CD4-positive, alpha-beta T cell (primary cell): ENCODE measurements at regions not wholly inside any gene's neighbourhood (a gene's known extent, or its start where the extent isn't known, plus 50 kb on each side); places are given as distances from the start of the nearest gene placed in this dataset.

Experiments
- ATAC-seq: fragments of 200-7000 bp; cut with Tn5 transposase; one replicate; pipeline ENCODE4 v1.10.0; 2022; ENCODE audit warnings: mild to moderate bottlenecking; ENCODE audit not compliant: poor library complexity
- CTCF ChIA-PET: fragments of 350-600 bp; sonication (Branson Sonifier 250); formaldehyde crosslinking; loops from one replicate; lab custom pipeline; 2021; ENCODE audit warnings: antibody characterized with exemption, inconsistent platforms; lab: Charles Lee
- POLR2A ChIA-PET: fragments of 350-600 bp; sonication (Branson Sonifier 250); formaldehyde crosslinking; loops from one replicate; lab custom pipeline; 2021; ENCODE audit warnings: antibody characterized with exemption, inconsistent platforms; lab: Charles Lee
- DNase-seq, 14 experiments: peaks; one replicate each; pipeline ENCODE4 v3.0.0-alpha.2; 2013 to 2020; ENCODE audit warnings: mixed read lengths in 2 of 14
- H3K27ac ChIP-seq, 2 donors: one replicate each; pipeline versions ENCODE4 v1.5.1 to v1.7.0; 2013; ENCODE audit warnings: low read length in 2 of 2, low read depth in 1 of 2, mild to moderate bottlenecking in 1 of 2
- H3K27me3 ChIP-seq, 2 experiments: 1 replicate in 1 of 2; 2 replicates in 1 of 2; pipeline versions ENCODE4 v1.6.1 to v1.7.0; 2013; ENCODE audit warnings: low read length in 2 of 2, control low read depth in 1 of 2, mild to moderate bottlenecking in 1 of 2, moderate library complexity in 1 of 2; ENCODE audit not compliant: insufficient read depth in 2 of 2, control insufficient read depth in 1 of 2
- H3K36me3 ChIP-seq: one replicate; pipeline ENCODE4 v1.6.1; 2013; ENCODE audit warnings: low read length, control low read depth; ENCODE audit not compliant: insufficient read depth
- H3K4me1 ChIP-seq: one replicate; pipeline ENCODE4 v1.6.1; 2013; ENCODE audit warnings: low read length, control low read depth; ENCODE audit not compliant: insufficient read depth
- H3K4me3 ChIP-seq: one replicate; pipeline ENCODE4 v1.5.1; 2013; ENCODE audit warnings: mild to moderate bottlenecking, low read length, moderate library complexity
- H3K9me3 ChIP-seq, 2 experiments: 1 replicate in 1 of 2; 2 replicates in 1 of 2; pipeline versions ENCODE4 v1.6.1 to v1.7.0; 2013; ENCODE audit warnings: low read length in 2 of 2, mild to moderate bottlenecking in 2 of 2, control low read depth in 1 of 2, moderate library complexity in 1 of 2; ENCODE audit not compliant: control insufficient read depth in 1 of 2, insufficient read depth in 1 of 2
- H3K27ac Mint-ChIP-seq: one replicate; pipeline ENCODE4 v1.8.0; 2020; ENCODE audit warnings: mixed read lengths
- H3K27me3 Mint-ChIP-seq: one replicate; pipeline ENCODE4 v1.8.0; 2021; ENCODE audit warnings: mixed read lengths
- H3K36me3 Mint-ChIP-seq: one replicate; pipeline ENCODE4 v1.8.0; 2021; ENCODE audit warnings: low read depth, mixed read lengths
- H3K4me1 Mint-ChIP-seq: one replicate; pipeline ENCODE4 v1.8.0; 2021; ENCODE audit warnings: low read depth, mixed read lengths
- H3K4me3 Mint-ChIP-seq: one replicate; pipeline ENCODE4 v1.8.0; 2020; ENCODE audit warnings: mild to moderate bottlenecking, mixed read lengths
- H3K9me3 Mint-ChIP-seq: one replicate; pipeline ENCODE4 v1.8.0; 2020; ENCODE audit warnings: mixed read lengths
- CTCF ChIP-seq: fragments of 200-600 bp; IDR thresholded peaks from one replicate; pipeline ENCODE4 v1.8.0; 2022; ENCODE audit warnings: antibody characterized with exemption, mild to moderate bottlenecking
- intact Hi-C, 2 experiments: fragments of 100-400 bp; cut with DNase I in 1 of 2; cut with micrococcal nuclease in 1 of 2; formaldehyde crosslinking; loops; one replicate each; pipeline versions ENCODE4 v1.15.1 to v1.9.0; 2023 to 2025; cut with DNase I, micrococcal nuclease

- no peak for DNase-seq
- Histone ChIP-seq H3K4me1 (no peaks in the 10 kb centered on the region), H3K36me3 (no peaks in the 10 kb centered on the region), H3K27me3 (no peaks in the 10 kb centered on the region), H3K27ac (no peak overlapping the region), H3K4me3 (no peak overlapping the region), H3K9me3 (no peaks in the 10 kb centered on the region)
- no peak for ATAC-seq
- Mint-ChIP-seq H3K4me3 (no peak overlapping the region), H3K27me3 (peaks cover 8% of the 10 kb centered on the region), H3K27ac (no peak overlapping the region), H3K4me1 (no peaks in the 10 kb centered on the region), H3K9me3 (no peaks in the 10 kb centered on the region), H3K36me3 (no peaks in the 10 kb centered on the region)
- CTCF ChIA-PET = no interaction called here
- POLR2A ChIA-PET = no interaction called here
- intact Hi-C loops = no loop called here
- no peak for TF ChIP-seq CTCF
Observed at GRCh38 chr11:123273616-123274015, 78.6 kb upstream of the CLMP start.

- no peak for DNase-seq
- Mint-ChIP-seq H3K4me3 (no peak overlapping the region), H3K36me3 (no peaks in the 10 kb centered on the region), H3K4me1 (peaks cover 8% of the 10 kb centered on the region), H3K9me3 (no peaks in the 10 kb centered on the region), H3K27me3 (peaks cover 1% of the 10 kb centered on the region), H3K27ac (no peak overlapping the region)
- H3K27me3 ChIP-seq = no peaks in the 10 kb centered on the region
- no peaks in the 10 kb centered on the region for H3K9me3 ChIP-seq
- intact Hi-C loops = no loop called here
- ATAC-seq = no peak
- no peaks in the 10 kb centered on the region for H3K4me1 ChIP-seq
- no peak overlapping the region for H3K27ac ChIP-seq
- no peak for TF ChIP-seq CTCF
- no peak overlapping the region for H3K4me3 ChIP-seq
- CTCF ChIA-PET = no interaction called here
- H3K36me3 ChIP-seq = no peaks in the 10 kb centered on the region
- POLR2A ChIA-PET = no interaction called here
Observed at GRCh38 chr11:123272565-123272964, 77.5 kb upstream of the CLMP start.

GRCh38 chr11:123268156-123268555 is 73.1 kb upstream of the CLMP start:
- Histone ChIP-seq H3K36me3 (no peaks in the 10 kb centered on the region), H3K9me3 (no peaks in the 10 kb centered on the region), H3K4me1 (no peaks in the 10 kb centered on the region), H3K27ac (no peak overlapping the region), H3K27me3 (peaks cover 0 to 6% of the 10 kb centered on the region in 2 experiments), H3K4me3 (no peak overlapping the region)
- CTCF ChIA-PET = interaction anchor here (1.0 kb wide), 1 partner anchor 21 kb away, joined by 7 read pairs; no protein-coding TSS in a partner anchor
- no peak for ATAC-seq
- intact Hi-C loops = no loop called here
- Mint-ChIP-seq H3K4me1 (peaks cover 8% of the 10 kb centered on the region), H3K27me3 (peaks cover 13% of the 10 kb centered on the region), H3K9me3 (no peaks in the 10 kb centered on the region), H3K36me3 (no peaks in the 10 kb centered on the region), H3K27ac (no peak overlapping the region), H3K4me3 (no peak overlapping the region)
- no peak for DNase-seq
- TF ChIP-seq CTCF = no peak
- POLR2A ChIA-PET = no interaction called here
